Neuronal stem cell (in vitro differentiated cells): ENCODE measurements at regions not wholly inside any gene's neighbourhood (a gene's known extent, or its start where the extent isn't known, plus 50 kb on each side); places are given as distances from the start of the nearest gene placed in this dataset.

ENCODE experiments used
- DNase-seq: peaks from one replicate; pipeline ENCODE4 v3.0.0-alpha.2; 2013; ENCODE audit warnings: low spot score
- H2AFZ ChIP-seq: one replicate; pipeline ENCODE4 v1.6.1; 2013; ENCODE audit warnings: mild to moderate bottlenecking, low read length, inconsistent platforms
- H2AK5ac ChIP-seq: 2 replicates; pipeline ENCODE4 v1.6.1; 2013; ENCODE audit warnings: low read depth, mild to moderate bottlenecking, inconsistent platforms, low read length, moderate library complexity, mixed read lengths
- H2BK120ac ChIP-seq: 2 replicates; pipeline ENCODE4 v1.6.1; 2013; ENCODE audit warnings: low read depth, mild to moderate bottlenecking, inconsistent platforms, low read length, moderate library complexity, mixed read lengths
- H2BK12ac ChIP-seq: one replicate; pipeline ENCODE4 v1.6.1; 2013; ENCODE audit warnings: low read length, inconsistent platforms
- H2BK15ac ChIP-seq: 2 replicates; pipeline ENCODE4 v1.6.1; 2013; ENCODE audit warnings: mild to moderate bottlenecking, low read length, inconsistent platforms, mixed read lengths
- H2BK5ac ChIP-seq: one replicate; pipeline ENCODE4 v1.6.1; 2013; ENCODE audit warnings: inconsistent platforms, mild to moderate bottlenecking, low read length, moderate library complexity
- H3K14ac ChIP-seq: one replicate; pipeline ENCODE4 v1.6.1; 2013; ENCODE audit warnings: low read length, inconsistent platforms
- H3K18ac ChIP-seq: 2 replicates; pipeline ENCODE4 v1.6.1; 2013; ENCODE audit warnings: low read length, inconsistent platforms
- H3K23ac ChIP-seq: 2 replicates; pipeline ENCODE4 v1.6.1; 2013; ENCODE audit warnings: low read depth, mild to moderate bottlenecking, mixed read lengths, low read length, inconsistent platforms; ENCODE audit not compliant: poor library complexity
- H3K27ac ChIP-seq: replicated peaks from 3 replicates; pipeline ENCODE4 v1.5.1; 2013; ENCODE audit warnings: low read length, inconsistent platforms
- H3K27me3 ChIP-seq, 3 experiments: 2 replicates each; pipeline ENCODE4 v1.6.1; 2013; ENCODE audit warnings: low read length in 3 of 3, mild to moderate bottlenecking in 2 of 3, inconsistent platforms in 1 of 3, low read depth in 1 of 3, mixed read lengths in 1 of 3, moderate library complexity in 1 of 3; ENCODE audit not compliant: control insufficient read depth in 3 of 3, insufficient read depth in 3 of 3
- H3K36me3 ChIP-seq, 2 donors: replicated peaks in 1 of 2; 2 replicates each; pipeline ENCODE4 v1.6.1; 2013; ENCODE audit warnings: low read length in 2 of 2; ENCODE audit not compliant: control insufficient read depth in 2 of 2, insufficient read depth in 2 of 2
- H3K4ac ChIP-seq: 2 replicates; pipeline ENCODE4 v1.6.1; 2013; ENCODE audit warnings: inconsistent platforms, mild to moderate bottlenecking, low read length, moderate library complexity
- H3K4me1 ChIP-seq, 2 donors: 1 replicate in 1 of 2; 2 replicates in 1 of 2; pipeline ENCODE4 v1.6.1; 2013; ENCODE audit warnings: low read length in 2 of 2, low read depth in 1 of 2; ENCODE audit not compliant: control insufficient read depth in 2 of 2, insufficient read depth in 1 of 2
- H3K4me2 ChIP-seq: one replicate; pipeline ENCODE4 v1.6.1; 2013; ENCODE audit warnings: mild to moderate bottlenecking, low read length, inconsistent platforms; ENCODE audit not compliant: insufficient read depth, poor library complexity, severe bottlenecking
- H3K4me3 ChIP-seq, 2 donors: 2 replicates each; pipeline ENCODE4 v1.5.1; 2013; ENCODE audit warnings: low read length in 2 of 2, mild to moderate bottlenecking in 2 of 2, inconsistent platforms in 1 of 2, moderate library complexity in 1 of 2
- H3K79me1 ChIP-seq: one replicate; pipeline ENCODE4 v1.6.1; 2013; ENCODE audit warnings: low read depth, mild to moderate bottlenecking, inconsistent platforms, low read length, moderate library complexity
- H3K9ac ChIP-seq: one replicate; pipeline ENCODE4 v1.6.1; 2013; ENCODE audit warnings: mild to moderate bottlenecking, low read depth, low read length, inconsistent platforms; ENCODE audit not compliant: poor library complexity
- H3K9me3 ChIP-seq, 2 donors: replicated peaks in 1 of 2; 2 replicates each; pipeline versions ENCODE3 to v1.6.1; 2013; ENCODE audit warnings: low read length in 2 of 2, mild to moderate bottlenecking in 2 of 2, inconsistent platforms in 1 of 2, low read depth in 1 of 2, mixed read lengths in 1 of 2, moderate library complexity in 1 of 2; ENCODE audit not compliant: control insufficient read depth in 2 of 2, insufficient read depth in 1 of 2
- H4K8ac ChIP-seq: one replicate; pipeline ENCODE4 v1.6.1; 2013; ENCODE audit warnings: low read depth, mild to moderate bottlenecking, inconsistent platforms, low read length, moderate library complexity
- H4K91ac ChIP-seq: one replicate; pipeline ENCODE4 v1.6.1; 2013; ENCODE audit warnings: low read length, low read depth, mild to moderate bottlenecking, inconsistent platforms; ENCODE audit not compliant: poor library complexity
- WGBS, 2 donors: extraction: QIAGEN DNeasy Blood & Tissue Kit; methylation state at CpG; one replicate each; pipeline ENCODE4 v1.1.7; 2013; ENCODE audit warnings: missing lambda C conversion rate in 2 of 2, mixed read lengths in 1 of 2; ENCODE audit not compliant: insufficient read length in 2 of 2, insufficient replicate concordance in 1 of 2; ENCODE audit errors: extremely low coverage in 2 of 2; 5-methylcytosine and 5-hydroxymethylcytosine counted together

GRCh38 chr7:46928719-46929118 is 653.2 kb downstream of the TNS3 start:
- Histone ChIP-seq H3K9me3 (no peaks in the 10 kb centered on the region), H2BK5ac (no peak overlapping the region), H2BK15ac (no peak overlapping the region), H3K4me3 (no peak overlapping the region), H3K14ac (no peak overlapping the region), H3K4me1 (no peaks in the 10 kb centered on the region), H3K27me3 (no peaks in the 10 kb centered on the region), H4K91ac (no peak overlapping the region), H3K79me1 (no peaks in the 10 kb centered on the region), H3K27ac (no peak overlapping the region), H4K8ac (no peak overlapping the region), H2BK120ac (no peak overlapping the region), H3K36me3 (no peaks in the 10 kb centered on the region), H3K4me2 (no peak overlapping the region), H3K9ac (no peak overlapping the region), H2AK5ac (no peak overlapping the region), H2AFZ (no peak overlapping the region), H3K23ac (no peak overlapping the region), H2BK12ac (no peak overlapping the region), H3K18ac (no peak overlapping the region), H3K4ac (no peak overlapping the region)
- WGBS, 2 donors: no CpG with 5 or more reads among the region's 4 CpGs
- no peak for DNase-seq

GRCh38 chr7:46927131-46927810 is 654.6 kb downstream of the TNS3 start:
- H3K4me1 ChIP-seq: no peaks in the 10 kb centered on the region
- H2AFZ ChIP-seq: no peak overlapping the region
- no peak overlapping the region for H3K14ac ChIP-seq
- H2BK12ac ChIP-seq: no peak overlapping the region
- no peak overlapping the region for H2AK5ac ChIP-seq
- H4K91ac ChIP-seq: no peak overlapping the region
- no peak overlapping the region for H3K4me2 ChIP-seq
- WGBS, 2 donors: no CpG with 5 or more reads among the region's 4 CpGs
- H3K27me3 ChIP-seq: no peaks in the 10 kb centered on the region
- no peak overlapping the region for H3K23ac ChIP-seq
- no peak overlapping the region for H3K4ac ChIP-seq
- H3K4me3 ChIP-seq: no peak overlapping the region
- H2BK15ac ChIP-seq: no peak overlapping the region
- no peak overlapping the region for H2BK120ac ChIP-seq
- no peaks in the 10 kb centered on the region for H3K79me1 ChIP-seq
- no peak overlapping the region for H3K18ac ChIP-seq
- H3K9ac ChIP-seq: no peak overlapping the region
- H3K36me3 ChIP-seq: no peaks in the 10 kb centered on the region
- no peak for DNase-seq
- H4K8ac ChIP-seq: no peak overlapping the region
- no peak overlapping the region for H3K27ac ChIP-seq
- no peaks in the 10 kb centered on the region for H3K9me3 ChIP-seq
- no peak overlapping the region for H2BK5ac ChIP-seq

- no peaks in the 10 kb centered on the region for H3K4me1 ChIP-seq
- H2BK120ac ChIP-seq: no peak overlapping the region
- no peak overlapping the region for H3K27ac ChIP-seq
- no peak overlapping the region for H4K8ac ChIP-seq
- H2BK12ac ChIP-seq: no peak overlapping the region
- no peaks in the 10 kb centered on the region for H3K27me3 ChIP-seq
- no peak for DNase-seq
- H3K9me3 ChIP-seq: no peaks in the 10 kb centered on the region
- H2AK5ac ChIP-seq: no peak overlapping the region
- no peaks in the 10 kb centered on the region for H3K36me3 ChIP-seq
- no peak overlapping the region for H3K4ac ChIP-seq
- H2AFZ ChIP-seq: no peak overlapping the region
- H3K18ac ChIP-seq: peak overlapping the region; percentile 52
- H2BK15ac ChIP-seq: no peak overlapping the region
- H3K4me3 ChIP-seq: no peak overlapping the region
- no CpG with 5 or more reads among the region's 2 CpGs for WGBS, 2 donors
- no peak overlapping the region for H3K9ac ChIP-seq
- no peak overlapping the region for H3K23ac ChIP-seq
- H3K14ac ChIP-seq: no peak overlapping the region
- H3K79me1 ChIP-seq: no peaks in the 10 kb centered on the region
- H3K4me2 ChIP-seq: no peak overlapping the region
- no peak overlapping the region for H2BK5ac ChIP-seq
- no peak overlapping the region for H4K91ac ChIP-seq
These were observed 665.3 kb downstream of the TNS3 start for GRCh38 chr7:46916581-46916980.

- Histone ChIP-seq H2BK5ac (no peak overlapping the region), H4K91ac (no peak overlapping the region), H3K18ac (no peak overlapping the region), H4K8ac (no peak overlapping the region), H3K9ac (no peak overlapping the region), H2BK120ac (no peak overlapping the region), H3K9me3 (no peaks in the 10 kb centered on the region), H3K23ac (no peak overlapping the region), H3K4ac (no peak overlapping the region), H3K27me3 (no peaks in the 10 kb centered on the region), H3K4me3 (no peak overlapping the region), H3K4me1 (no peaks in the 10 kb centered on the region), H3K36me3 (no peaks in the 10 kb centered on the region), H2AFZ (no peak overlapping the region), H3K14ac (no peak overlapping the region), H2BK12ac (no peak overlapping the region), H2AK5ac (no peak overlapping the region), H3K79me1 (no peaks in the 10 kb centered on the region), H3K27ac (no peak overlapping the region), H2BK15ac (no peak overlapping the region), H3K4me2 (no peak overlapping the region)
- no CpG with 5 or more reads among the region's 2 CpGs for WGBS, 2 donors
- no peak for DNase-seq
These were observed 669.2 kb downstream of the TNS3 start for GRCh38 chr7:46912692-46913091.
